DND-41 (cell line): ENCODE measurements at regions not wholly inside any gene's neighbourhood (a gene's known extent, or its start where the extent isn't known, plus 50 kb on each side); places are given as distances from the start of the nearest gene placed in this dataset.

Experiments used
- ATAC-seq: fragments of 200-7000 bp; cut with Tn5 transposase; 3 replicates; pipeline ENCODE4 v1.9.1; 2021; ENCODE audit warnings: low read depth; ENCODE audit not compliant: insufficient read depth
- DNase-seq: peaks from one replicate; pipeline ENCODE4 v3.0.0-alpha.2; 2020
- H2AFZ ChIP-seq: 2 replicates; pipeline ENCODE4 v1.6.0; 2012; ENCODE audit warnings: low read depth, low read length
- H3K27ac ChIP-seq: 2 replicates; pipeline ENCODE4 v1.5.1; 2012; ENCODE audit warnings: low read length, inconsistent platforms
- H3K27me3 ChIP-seq: fragments of 200-600 bp; sonication (generic); 2 replicates; pipeline ENCODE4 v1.6.0; 2012; ENCODE audit warnings: low read length, mild to moderate bottlenecking, inconsistent platforms; ENCODE audit not compliant: insufficient read depth, poor library complexity
- H3K36me3 ChIP-seq: 2 replicates; pipeline ENCODE4 v1.5.1; 2012; ENCODE audit warnings: low read length, inconsistent platforms; ENCODE audit not compliant: insufficient read depth
- H3K4me1 ChIP-seq: 2 replicates; pipeline ENCODE4 v1.5.1; 2012; ENCODE audit warnings: mild to moderate bottlenecking, low read length; ENCODE audit not compliant: insufficient read depth
- H3K4me2 ChIP-seq: 2 replicates; pipeline ENCODE4 v1.6.0; 2012; ENCODE audit warnings: mild to moderate bottlenecking, moderate library complexity, low read length, inconsistent platforms; ENCODE audit not compliant: insufficient read depth
- H3K4me3 ChIP-seq, 2 experiments: fragments of 200-600 bp in 1 of 2; shearing (Covaris generic) in 1 of 2; 2 replicates each; pipeline ENCODE4 v1.5.1; 2012 to 2016; ENCODE audit warnings: inconsistent platforms in 2 of 2, low read length in 2 of 2, mild to moderate bottlenecking in 2 of 2, low read depth in 1 of 2, moderate library complexity in 1 of 2
- H3K79me2 ChIP-seq: 2 replicates; pipeline ENCODE4 v1.6.0; 2012; ENCODE audit warnings: low read length, inconsistent platforms; ENCODE audit not compliant: insufficient read depth
- H3K9ac ChIP-seq: 2 replicates; pipeline ENCODE4 v1.6.0; 2012; ENCODE audit warnings: low read depth, mild to moderate bottlenecking, inconsistent platforms, low read length, moderate library complexity
- H3K9me3 ChIP-seq: 2 replicates; pipeline ENCODE4 v1.5.1; 2012; ENCODE audit warnings: low read length, moderate library complexity, mild to moderate bottlenecking, inconsistent platforms; ENCODE audit not compliant: insufficient read depth, severe bottlenecking
- H4K20me1 ChIP-seq: 2 replicates; pipeline ENCODE4 v1.6.0; 2012; ENCODE audit warnings: low read length; ENCODE audit not compliant: insufficient read depth
- EZH2 ChIP-seq: IDR thresholded peaks from 3 replicates; pipeline ENCODE4 v1.6.1; 2012; ENCODE audit warnings: borderline replicate concordance, low read depth, mild to moderate bottlenecking, moderate library complexity, low read length, inconsistent platforms; ENCODE audit not compliant: severe bottlenecking
- TF ChIP-seq, protein P1 (sequence below): IDR thresholded peaks from 2 replicates; pipeline ENCODE4 v1.5.1; 2012; ENCODE audit warnings: borderline replicate concordance, low read length, moderate library complexity, mild to moderate bottlenecking; ENCODE audit not compliant: poor library complexity, severe bottlenecking; ENCODE audit errors: extremely low read depth

DNA sequence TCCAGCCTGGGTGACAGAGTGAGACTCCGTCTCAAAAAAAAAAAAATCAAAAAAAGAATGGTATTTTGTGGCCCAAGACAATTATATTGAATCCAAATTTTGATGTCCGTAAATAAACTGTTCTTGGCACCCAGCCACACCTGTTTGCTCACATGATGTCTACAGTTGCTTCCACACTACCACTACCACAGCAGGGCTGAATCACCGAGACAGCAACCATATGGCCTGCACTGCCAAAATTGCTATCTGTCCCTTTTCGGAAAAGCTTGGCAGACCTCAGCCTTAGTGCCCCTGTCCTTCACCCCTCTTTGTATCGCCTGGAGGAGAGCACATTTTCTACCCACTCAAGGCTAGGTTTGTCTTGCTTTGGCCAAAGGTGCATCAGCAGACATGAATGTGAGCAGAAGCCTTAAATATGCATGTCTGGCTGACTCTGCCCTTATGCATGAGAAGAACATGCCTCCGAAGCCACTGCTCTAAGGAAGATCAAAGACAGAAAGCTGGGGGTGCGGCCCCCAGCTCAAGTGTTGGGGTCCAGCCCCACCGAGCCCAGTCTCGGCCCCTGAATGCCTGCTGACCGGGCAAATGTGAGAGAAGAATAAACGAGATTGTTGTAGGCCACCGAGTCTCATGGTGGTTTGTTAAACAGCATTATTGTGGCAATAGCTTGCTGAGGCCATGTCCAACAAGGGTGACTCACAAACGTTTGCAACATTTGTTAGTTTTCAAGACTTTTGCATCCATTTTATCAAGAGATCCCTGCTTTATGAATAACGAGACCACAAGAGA is 108.1 kb downstream of the TPRA1 start:
- ATAC-seq (no peak), DNase-seq (no peak)
- Histone ChIP-seq H2AFZ (no peak overlapping the region), H3K4me1 (no peaks in the 10 kb centered on the region), H3K79me2 (no peaks in the 10 kb centered on the region), H3K27me3 (peaks cover 26% of the 10 kb centered on the region), H3K4me2 (no peak overlapping the region), H3K9me3 (no peaks in the 10 kb centered on the region), H3K4me3 (no peak overlapping the region), H4K20me1 (0 out of 2 replicates have a peak, but pooled peaks cover 6% of the 10 kb centered on the region), H3K9ac (no peak overlapping the region), H3K27ac (no peak overlapping the region), H3K36me3 (no peaks in the 10 kb centered on the region)
- TF ChIP-seq, protein P1, sequence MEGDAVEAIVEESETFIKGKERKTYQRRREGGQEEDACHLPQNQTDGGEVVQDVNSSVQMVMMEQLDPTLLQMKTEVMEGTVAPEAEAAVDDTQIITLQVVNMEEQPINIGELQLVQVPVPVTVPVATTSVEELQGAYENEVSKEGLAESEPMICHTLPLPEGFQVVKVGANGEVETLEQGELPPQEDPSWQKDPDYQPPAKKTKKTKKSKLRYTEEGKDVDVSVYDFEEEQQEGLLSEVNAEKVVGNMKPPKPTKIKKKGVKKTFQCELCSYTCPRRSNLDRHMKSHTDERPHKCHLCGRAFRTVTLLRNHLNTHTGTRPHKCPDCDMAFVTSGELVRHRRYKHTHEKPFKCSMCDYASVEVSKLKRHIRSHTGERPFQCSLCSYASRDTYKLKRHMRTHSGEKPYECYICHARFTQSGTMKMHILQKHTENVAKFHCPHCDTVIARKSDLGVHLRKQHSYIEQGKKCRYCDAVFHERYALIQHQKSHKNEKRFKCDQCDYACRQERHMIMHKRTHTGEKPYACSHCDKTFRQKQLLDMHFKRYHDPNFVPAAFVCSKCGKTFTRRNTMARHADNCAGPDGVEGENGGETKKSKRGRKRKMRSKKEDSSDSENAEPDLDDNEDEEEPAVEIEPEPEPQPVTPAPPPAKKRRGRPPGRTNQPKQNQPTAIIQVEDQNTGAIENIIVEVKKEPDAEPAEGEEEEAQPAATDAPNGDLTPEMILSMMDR, result no peak
- TF ChIP-seq EZH2, result no peak

DNA sequence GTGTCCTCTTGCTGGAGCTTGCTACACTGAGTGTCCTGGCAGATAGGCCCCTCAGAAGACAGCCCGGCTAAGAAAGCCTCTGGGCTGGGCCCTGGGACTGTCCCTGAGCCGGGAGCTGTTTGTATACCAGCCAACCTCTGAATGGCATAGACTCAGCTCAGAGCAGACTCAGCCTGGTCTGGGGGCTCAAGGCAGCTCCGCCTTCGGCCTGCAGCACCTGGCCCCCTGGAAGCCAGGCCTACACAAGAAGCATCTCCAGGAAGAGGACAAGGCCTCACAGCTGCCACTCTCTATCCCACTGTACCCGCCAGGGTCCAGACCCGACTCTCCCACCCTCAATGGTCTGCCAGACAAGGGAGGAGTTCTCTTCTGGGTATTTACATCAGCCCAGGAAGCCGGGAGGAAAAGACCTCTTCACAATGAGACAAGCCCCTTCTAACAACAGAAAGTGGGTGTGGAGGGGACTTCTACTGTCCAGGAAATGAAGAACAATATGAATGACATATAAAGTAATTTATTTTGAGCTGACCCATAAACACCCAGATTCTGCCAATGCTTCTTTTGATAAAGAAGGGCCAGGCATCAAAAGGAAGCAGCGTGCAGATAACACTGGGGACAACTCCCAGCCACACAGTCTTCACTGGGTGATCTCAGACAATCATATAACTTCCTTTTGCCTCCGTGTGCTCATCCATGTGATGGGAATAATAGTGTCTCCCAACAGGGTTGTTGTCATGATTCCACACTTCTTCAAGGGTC is 110.2 kb downstream of the TPRA1 start:
- H3K79me2 ChIP-seq, result no peaks in the 10 kb centered on the region
- no peak overlapping the region for H2AFZ ChIP-seq
- no peak overlapping the region for H3K4me3 ChIP-seq
- 0 out of 2 replicates have a peak, but pooled peaks cover 6% of the 10 kb centered on the region for H4K20me1 ChIP-seq
- ATAC-seq (no peak), DNase-seq (no peak)
- peaks cover 28% of the 10 kb centered on the region for H3K27me3 ChIP-seq
- H3K36me3 ChIP-seq, result no peaks in the 10 kb centered on the region
- no peaks in the 10 kb centered on the region for H3K9me3 ChIP-seq
- no peak overlapping the region for H3K9ac ChIP-seq
- TF ChIP-seq, protein P1, result no peak
- H3K27ac ChIP-seq, result no peak overlapping the region
- no peak overlapping the region for H3K4me2 ChIP-seq
- H3K4me1 ChIP-seq, result no peaks in the 10 kb centered on the region

DNA sequence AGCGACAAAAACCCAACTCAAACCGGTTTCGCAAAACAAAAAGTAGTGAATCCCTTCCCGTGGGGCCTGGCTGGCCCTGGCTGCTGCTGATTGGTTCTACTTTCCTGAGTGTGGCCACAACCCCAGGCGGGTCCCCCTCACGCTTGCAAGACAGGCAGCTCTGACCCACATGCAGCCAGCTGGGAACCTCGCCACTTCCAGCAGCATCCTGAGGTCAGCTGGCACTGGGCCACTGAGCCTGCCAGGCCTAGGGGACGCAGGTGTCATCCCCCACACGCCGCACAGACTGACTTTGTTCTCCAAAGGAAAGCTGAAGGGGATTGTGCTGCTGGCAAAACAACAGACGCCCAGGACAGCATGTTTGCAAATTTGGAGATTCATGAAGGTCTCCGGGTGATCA is 111.1 kb downstream of the TPRA1 start:
- no peak for DNase-seq
- no peak overlapping the region for H2AFZ ChIP-seq
- no peaks in the 10 kb centered on the region for H3K79me2 ChIP-seq
- H4K20me1 ChIP-seq, result 0 out of 2 replicates have a peak, but pooled peaks cover 6% of the 10 kb centered on the region
- ATAC-seq, result no peak
- H3K4me2 ChIP-seq, result no peak overlapping the region
- H3K27me3 ChIP-seq, result peaks cover 24% of the 10 kb centered on the region
- H3K36me3 ChIP-seq, result no peaks in the 10 kb centered on the region
- no peak overlapping the region for H3K27ac ChIP-seq
- H3K4me3 ChIP-seq, result no peak overlapping the region
- no peaks in the 10 kb centered on the region for H3K9me3 ChIP-seq
- H3K9ac ChIP-seq, result no peak overlapping the region
- TF ChIP-seq, protein P1, result no peak
- no peak for TF ChIP-seq EZH2
- no peaks in the 10 kb centered on the region for H3K4me1 ChIP-seq
